ENCODE measurements at regions not wholly inside any gene's neighbourhood (a gene's known extent, or its start where the extent isn't known, plus 50 kb on each side); places are given as distances from the start of the nearest gene placed in this dataset.
A peak's percentile ranks its signal among the peaks of the same experiment; 100 is the strongest.

DNA sequence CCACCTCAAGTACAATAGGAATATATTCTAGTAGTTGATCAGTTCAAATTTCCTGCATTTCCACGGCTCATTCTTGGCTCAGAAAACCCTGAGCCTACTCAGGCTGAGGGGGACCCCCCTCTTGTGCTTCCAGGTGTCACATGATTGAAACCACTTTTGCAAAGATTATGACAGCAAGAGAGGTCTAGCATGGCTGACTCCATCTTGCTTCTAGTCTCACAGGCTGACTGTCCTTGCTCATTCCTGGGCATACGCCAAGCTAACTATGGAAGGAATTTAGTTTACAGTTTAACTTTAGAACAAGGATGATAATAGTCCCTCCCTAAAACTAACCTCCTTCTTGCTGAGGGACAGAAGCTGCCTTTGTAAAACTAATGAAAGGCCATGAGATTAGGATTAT lies 154.1 kb downstream of the SNX18 start:
- no peak for DNase-seq

DNA sequence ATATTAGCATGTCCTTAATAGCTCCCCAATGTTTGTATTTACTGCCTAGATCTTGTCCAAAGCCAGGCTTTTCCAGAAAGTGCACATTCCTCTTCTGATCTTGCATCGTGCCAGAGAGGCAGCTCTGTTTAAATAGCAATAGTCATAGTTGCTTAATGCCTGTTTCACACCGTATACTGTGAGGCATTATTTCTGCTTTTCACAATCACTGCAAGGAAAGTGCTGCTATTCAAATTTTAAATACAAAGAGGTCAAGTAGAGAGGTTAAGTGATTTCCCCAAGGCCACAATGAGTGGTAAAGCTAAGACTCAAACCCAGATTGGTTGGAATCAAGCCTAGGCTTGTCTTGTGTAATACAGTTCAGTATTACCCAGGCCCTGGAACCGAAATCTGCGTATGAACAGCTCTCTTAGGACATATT lies 153.6 kb downstream of the SNX18 start:
- no peak for DNase-seq

DNA sequence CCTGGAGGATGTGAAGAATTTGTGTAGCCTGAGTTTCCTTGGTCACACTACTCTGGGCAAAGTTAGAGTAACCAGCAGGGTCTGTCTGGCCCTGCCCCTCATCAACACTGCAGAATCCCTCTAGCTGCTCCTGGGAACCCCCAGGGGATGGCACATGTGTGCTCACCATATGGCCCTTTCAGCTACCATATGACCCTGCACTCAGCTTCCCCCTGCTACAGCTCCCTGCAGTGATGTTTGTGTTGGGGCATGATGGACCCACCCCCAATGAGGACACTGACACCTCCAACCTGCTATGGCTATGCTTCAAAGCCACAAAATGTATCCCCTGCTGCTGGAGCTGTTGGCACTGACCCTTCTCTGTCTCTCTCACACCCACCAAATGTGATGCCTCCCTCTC lies 152.7 kb downstream of the SNX18 start:
- DNase-seq, result no peak

DNA sequence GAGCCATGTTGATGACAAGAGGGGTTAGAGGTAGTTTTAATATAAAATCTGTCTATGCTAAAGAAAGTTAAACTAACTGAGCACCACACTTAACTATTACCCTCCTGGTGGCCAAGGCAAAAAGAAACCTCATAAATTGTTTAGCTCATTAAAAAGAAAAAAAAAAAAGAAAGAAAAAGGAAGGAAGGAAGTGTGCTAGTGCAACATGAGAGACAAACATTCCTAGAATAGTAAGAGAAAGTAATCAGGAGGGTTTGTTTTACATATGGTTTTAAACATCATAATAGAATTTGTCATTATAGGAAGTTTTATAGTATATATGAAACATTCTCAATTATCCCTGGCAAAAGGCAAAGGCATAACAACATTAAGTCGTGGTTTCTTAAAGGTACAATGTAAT lies 152.3 kb downstream of the SNX18 start:
- DNase-seq, result no peak

DNA sequence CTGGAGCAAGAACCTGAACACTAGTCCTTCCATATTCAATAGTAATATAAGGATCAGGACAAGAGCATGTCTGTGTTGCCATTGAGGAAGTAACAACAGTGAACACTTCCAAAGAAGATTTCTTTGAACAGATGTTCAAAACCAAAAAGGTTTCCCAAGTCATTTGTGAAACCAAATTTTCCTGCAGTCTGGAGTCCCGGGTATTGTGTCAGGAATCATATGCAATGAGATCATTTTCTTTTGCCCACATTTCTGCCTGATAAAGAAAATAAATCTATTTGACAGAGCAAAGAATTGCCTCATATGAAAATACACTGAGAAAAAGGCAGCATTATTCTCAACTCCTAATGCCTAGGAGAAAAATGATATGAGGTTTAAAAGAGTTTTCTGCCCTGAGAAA lies 151.7 kb downstream of the SNX18 start:
- no peak for DNase-seq

DNA sequence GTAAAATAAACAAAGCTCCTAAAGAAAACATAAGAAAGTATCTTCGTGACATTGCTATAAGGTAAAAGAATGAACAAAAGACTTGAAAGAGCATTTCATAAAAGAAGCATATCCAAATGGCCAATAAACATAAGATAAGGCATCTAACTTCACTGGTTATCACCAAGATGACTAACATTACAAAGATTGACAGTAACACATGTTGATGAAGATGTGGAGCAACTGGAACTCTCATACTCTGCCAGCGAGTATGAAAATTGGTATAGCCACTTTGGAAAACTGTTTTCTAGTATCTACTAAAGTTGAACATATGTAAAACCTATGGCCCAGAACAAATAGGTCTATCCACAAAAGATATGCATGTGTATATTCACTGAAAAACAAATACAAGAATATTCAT lies 150.5 kb downstream of the SNX18 start:
- no peak for DNase-seq

DNA sequence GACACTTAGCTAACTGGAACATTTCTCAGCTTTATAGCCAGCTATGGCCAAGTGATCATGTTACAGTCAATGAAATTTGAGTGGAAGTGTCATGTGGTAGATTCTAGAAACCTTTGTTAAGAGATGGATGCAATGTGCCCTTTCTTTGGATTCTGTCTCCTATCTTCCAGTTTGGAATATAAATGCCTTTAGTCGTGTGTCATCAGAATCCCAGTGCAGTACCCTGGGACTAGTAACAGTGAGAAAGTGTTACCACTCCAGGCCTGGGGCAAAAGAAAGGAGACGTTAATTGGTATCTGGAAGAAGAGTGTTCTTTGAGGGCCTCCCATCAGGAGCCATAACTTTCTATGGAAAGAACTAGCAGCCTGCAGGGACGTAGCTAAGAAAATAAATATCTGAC lies 149.6 kb downstream of the SNX18 start:
- DNase-seq, result no peak

DNA sequence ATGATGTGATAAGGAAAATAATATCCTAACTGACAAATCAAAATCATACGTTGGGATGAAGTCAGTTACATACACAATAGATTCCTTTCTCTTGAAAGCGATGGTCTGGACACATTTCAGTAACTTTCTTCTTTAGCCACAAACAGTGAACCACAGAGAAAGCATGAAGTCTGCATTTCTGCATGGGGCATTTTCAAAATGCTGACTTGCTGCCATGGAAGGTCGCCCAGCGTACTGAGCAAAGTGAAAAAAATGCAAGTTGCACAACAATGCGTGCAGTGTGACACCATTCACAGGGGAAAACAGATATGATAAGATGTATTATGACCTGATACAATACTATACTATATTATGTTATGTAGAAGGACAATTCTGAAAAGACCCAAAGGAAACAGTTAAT lies 146.3 kb downstream of the SNX18 start:
- no peak for DNase-seq

DNA sequence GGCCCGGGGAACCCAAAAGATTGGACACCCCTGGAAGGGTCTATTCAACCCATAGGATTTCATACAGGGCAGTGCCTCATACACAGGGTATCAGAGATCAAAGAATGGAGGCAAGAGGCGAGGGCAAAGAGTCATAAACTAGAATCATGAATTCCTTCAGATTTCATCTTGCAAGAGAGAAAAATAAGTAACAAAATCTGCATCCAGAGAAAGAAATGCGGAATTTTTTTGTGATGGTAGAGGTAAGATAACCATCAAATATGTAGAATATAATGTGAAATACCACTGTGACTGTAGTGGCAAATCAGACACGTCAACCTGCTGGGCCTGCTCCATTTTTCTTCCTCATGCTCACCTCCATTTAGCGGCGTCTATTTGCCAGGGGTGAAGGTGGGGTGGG lies 143.6 kb downstream of the SNX18 start:
- DNase-seq, result no peak

DNA sequence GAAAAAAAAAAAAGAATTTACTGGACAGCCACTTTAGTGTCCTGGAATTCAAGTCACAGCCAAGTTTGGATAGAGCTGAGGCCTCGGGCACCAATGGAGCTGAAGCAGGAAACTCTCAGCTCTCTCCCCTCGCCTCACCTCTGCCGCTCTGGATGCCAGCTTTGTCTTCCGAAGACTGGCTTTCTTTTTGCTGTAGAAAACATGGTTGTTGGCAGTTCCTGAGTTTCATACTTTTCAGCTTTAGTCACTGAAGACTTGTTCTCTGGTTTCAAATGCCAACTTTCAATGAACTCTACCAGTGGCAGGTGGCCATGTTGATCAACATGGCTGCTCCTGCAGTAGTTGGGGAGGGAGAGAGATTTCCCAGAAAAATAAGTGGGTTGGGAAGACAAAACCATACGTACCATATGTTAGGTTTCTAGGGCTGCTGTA lies 142.2 kb downstream of the SNX18 start:
- no peak for DNase-seq

DNA sequence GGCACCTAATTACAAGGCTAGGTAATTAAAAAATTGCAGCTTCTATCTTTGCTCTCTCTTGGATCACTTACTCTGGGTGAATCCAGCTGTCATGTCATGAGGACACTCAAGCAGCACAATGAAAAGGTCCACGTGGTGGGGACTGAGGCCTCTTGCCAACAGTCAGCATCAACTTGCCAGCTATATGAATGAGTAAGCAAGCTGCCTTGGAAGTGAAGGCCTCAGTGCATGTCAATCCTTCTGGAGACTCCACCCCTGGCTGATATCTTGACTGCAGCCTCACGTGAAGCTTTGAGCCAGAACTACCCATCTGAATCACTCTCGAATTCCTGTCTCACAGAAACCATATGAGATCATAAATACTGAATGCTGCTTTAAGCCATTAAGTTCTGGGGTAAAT lies 140.5 kb downstream of the SNX18 start:
- no peak for DNase-seq

DNA sequence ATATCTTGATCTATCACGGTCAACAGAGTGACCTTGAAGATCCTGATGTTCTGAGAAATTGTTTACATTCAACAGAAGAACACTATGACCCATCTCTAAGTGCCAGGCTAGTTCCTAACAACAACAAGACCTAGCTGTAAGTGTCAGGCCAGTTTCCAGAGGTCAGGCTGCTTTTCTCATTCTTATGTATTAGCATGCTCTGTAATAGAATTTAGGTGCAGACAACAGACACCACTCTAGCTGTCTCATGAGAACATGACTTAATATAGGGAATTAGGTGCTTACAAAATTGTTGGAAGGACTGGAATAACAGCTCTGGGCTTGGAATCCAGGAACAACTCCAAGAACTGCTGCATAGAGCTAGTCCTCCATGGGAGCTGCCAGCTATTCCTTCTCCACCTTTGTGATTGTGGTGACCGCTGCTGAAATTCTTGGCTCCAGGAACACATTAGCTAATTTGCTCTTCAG lies 138.7 kb downstream of the SNX18 start:
- no peak for DNase-seq

DNA sequence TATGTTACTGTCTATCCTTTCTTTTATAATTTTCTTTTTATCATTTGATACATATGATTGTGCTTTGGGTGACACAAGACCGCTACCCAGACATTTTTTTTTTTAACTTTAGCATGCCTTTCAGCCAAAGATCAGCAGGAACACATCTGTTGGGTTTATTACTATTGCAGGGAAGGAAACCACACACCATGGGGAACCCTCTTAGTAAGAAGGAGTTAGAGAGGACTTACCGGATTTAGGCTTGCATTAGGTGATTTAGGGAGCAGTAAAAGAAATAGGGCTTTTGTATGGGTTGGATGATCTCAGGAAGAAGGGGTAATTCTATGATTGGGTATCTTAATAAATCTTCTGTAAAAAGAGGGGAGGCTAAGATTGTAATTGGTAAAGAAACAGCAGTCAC lies 138.2 kb downstream of the SNX18 start:
- DNase-seq, result no peak

DNA sequence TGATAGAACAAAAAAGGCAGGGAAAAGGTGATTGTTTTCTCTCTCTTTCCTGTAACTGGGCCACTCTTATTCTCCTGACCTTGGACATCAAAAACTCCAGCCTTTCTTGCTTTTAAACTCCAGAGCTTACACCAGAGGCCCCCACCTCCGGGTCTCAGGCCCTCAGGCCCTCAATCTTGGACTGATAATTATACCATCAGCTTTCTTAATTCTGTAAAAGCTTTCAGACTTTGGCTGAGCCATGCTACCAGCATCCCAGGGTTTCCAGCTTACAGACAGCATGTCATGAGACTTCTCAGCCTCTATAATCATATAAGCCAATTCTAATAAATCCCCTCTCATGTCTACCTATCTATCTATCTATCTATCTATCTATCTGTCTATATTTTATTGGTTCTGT lies 137.7 kb downstream of the SNX18 start:
- DNase-seq, result no peak

DNA sequence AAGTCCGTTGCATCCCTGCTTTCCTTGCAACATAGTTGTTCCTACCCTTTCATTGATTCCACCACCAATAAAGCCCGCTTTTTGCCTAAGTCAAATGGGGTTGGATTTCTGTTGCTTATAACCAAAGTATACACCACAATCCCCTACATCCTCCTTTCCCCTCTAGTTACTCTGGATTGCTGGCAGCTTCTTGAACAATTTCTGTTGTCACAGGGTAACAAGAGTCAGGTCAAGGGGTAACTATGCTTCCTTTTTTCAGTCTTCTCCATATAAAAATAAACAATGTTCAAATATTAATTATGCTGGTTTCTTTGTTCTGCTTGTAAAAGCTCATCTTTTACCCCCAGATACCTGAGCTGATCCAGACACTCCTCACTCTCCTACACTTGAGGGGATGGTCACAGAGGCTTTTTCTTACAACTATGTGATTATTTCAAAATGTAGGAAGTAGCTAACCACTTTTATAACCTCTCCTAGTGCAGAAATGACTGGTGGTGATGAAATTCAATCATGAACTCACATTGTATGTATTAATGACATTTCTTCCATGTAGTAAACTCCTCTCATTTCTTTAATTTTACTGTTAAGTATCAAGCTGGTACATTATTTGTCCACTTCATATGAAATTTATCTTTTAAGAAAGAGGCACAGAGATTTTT lies 136.5 kb downstream of the SNX18 start:
- no peak for DNase-seq

DNA sequence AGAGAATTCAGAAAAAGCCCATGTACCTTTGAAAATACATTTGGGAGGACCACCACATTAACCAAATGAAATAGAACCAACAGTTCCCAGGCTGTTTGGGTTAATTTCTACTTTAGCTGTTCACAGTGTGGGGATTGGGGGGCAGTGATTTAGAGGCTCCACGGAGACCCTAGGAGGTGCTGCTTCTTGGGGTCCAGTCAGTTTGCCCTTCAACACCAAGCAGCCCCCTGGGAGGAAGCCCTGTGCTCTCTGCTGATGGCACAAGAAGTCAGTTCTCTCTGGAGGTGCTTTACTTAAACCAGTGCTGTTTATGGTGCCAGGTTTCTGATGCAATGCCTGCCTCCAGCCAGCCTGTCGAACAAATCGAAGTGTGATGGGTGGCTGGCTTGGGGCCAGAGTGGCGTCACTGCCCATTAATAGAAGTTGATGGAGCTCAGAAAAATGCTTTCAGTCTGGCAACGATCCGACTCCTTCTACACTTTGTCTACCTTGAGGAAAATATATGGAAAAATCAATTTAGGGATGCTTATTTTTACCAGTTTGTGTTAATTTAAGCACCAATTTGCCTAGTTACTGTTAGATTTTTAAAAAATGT lies 134.0 kb downstream of the SNX18 start:
- no peak for DNase-seq

DNA sequence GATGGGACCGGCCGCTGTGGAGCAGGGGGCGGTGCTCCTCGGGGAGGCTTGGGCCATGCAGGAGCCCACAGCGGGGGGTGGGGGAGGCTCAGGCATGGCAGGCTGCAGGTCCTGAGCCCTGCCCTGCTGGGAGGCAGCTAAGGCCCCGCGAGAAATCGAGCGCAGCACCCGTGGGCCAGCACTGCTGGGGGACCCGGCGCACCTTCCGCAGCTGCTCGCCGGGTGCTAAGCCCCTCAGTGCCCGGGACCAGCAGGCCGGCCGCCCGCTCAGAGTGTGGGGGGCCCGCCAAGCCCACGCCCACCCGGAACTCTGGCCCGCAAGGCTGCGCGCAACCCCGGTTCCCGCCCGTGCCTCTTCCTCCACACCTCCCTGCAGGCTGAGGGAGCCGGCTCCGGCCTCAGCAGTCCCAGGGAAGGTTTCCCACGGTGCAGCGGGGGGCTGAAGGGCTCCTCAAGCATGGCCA lies 131.5 kb downstream of the SNX18 start:
- no peak for DNase-seq

DNA sequence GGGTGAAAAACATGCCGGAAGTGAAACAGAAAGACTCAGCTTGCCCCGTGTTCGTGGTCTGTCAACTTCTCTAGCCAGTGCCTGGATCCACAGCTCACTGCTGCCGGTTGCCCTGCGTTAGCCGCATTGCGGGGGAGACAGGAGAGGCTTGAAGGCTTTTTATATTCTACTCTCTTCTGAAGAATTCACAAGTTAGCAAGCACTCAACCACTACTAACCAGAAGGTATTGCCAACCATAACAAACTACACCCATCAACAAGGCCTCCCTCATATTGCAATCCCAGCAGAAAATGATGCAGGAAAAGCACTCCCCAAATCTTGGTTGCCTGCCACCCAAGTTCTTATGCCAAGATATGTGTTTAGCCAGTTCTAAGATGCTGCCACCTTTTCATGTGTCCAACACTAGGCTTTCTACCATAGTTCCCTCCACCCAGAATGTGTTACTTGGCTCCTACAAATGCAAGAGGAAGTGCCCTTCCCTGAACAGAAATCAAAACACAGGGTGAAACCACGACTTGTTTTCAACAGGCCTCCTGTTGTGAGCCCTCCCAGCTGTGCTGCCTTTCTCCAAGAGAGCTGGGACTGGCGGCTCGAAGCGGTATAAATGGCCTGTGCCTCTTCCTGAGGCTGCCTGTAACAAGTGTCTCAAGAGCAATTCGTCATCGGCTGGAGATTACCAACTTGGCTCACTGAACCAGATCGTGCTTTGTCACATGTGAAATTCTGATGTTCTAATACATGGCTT lies 129.0 kb downstream of the SNX18 start:
- peak; percentile 72 for DNase-seq

DNA sequence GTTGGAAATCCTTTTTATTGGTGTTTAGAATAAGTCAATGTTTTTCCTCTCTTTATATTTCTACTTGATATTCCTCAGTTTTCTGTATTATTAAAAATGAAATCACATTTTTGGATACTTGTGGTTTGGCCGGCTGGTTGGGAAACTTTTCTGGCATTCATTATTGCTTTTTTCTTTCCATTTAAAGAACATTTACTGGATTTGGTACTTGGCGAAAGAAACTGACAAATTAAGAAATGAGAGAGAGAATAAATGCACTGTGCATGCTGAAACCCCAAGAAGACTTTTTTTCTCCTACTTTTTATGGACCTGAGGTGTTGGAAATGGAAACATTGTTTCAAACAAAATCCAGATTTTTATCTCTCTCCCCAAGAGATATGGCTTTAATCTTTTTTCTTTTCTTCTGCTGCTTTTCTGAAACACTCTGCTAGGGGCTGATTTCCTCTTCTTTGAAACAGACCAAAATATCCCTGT lies 128.4 kb downstream of the SNX18 start:
- DNase-seq, result no peak

DNA sequence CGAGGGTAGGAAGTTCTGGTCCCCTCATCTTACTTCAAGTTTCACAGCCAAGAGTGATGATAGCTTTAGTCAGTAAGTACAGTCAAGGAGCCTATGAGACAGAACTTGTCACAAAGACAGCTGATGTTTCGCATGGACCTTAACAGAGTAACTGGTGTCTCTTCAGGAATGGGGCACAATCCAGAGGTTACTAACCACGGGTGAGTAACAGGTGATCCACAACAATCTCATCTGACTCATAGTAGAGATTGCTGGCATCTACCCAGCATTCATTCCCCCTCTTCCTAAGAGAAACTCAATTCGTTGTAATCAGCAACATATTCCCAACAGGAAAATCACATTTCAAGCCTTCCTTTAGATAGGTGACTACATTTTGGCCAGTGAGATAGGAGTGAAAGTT lies 126.7 kb downstream of the SNX18 start:
- DNase-seq, result no peak

DNA sequence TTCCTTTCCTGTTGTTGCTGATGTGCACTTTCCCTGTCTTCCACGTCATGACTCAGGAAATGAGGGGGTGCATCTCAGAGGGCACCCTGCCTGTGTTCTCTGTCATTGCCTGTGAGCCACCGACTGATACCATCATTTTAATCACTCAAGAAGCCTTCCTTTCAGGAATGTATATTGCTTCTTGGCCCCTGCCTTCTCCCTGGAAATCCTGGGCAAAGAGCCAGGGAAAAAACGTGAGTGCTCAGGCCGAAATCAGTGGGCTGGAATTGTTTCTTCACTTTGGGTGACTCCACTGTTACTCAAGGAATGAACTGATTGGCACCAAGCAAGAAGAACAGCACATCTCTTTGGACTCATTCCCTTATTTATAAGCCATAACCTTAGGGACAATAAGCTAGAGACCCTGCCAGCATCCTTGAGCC lies 126.1 kb downstream of the SNX18 start:
- DNase-seq, result no peak

DNA sequence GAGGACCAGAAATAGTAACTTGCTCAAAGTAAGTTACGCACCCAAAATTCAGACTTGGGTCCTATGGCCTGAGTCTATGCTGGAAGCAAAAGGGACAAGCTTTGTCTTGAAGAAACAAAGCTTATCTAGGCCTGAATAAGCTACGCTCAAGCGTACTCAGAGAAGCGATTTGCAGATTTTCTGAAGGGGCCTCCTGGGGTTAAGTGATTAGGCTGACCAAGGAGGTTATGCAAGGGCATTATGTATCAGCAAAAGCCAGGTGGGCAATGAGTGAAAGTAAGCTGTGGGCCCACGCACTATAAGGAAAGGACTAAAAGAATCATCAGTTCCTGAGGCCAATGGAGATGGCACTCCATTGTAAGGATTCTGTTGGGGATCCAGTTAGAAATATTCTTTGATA lies 122.1 kb downstream of the SNX18 start:
- no peak for DNase-seq

DNA sequence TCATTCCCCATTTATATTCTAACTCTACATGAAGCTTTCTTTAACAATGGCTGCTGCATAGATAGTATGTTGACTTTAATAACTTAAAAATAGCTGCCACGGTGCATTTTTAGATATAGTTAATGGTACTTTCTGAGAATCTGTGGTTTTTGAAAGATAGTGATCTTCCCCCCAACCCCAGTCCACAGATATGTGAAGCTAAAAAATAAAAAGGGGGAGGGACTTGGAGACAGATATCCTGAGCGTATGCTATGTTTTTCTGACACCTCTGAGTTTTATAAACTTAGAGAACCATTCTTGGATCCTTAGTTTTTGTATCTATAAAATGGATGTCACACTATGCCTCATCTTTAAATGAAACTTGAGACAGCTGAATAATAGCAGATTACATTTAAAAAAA lies 120.5 kb downstream of the SNX18 start:
- no peak for DNase-seq

DNA sequence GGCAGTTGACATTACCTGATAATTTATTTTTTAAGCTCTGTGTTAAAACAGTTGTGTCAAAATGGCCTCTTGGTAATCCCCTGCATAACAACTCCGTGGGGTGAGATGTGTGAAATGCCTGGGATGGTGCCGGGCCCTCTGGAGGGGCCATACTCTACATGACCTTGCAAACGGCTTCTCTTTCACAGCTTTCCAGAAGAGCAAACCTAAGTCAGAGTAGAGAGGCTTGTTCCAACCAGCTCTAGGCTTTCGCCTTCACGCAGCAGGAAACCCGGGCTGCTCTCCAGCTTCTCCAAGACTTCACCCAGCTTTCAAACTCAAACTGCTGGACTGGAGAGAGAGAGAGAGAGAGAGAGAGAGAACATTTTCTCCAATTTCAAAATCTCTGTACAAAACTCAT lies 120.1 kb downstream of the SNX18 start:
- DNase-seq, result no peak

Data from activated gamma-delta T cell treated with Interleukin-2 at 50 U/mL for 16 hours (primary cell).